ENCODE measurements at regions not wholly inside any gene's neighbourhood (a gene's known extent, or its start where the extent isn't known, plus 50 kb on each side); places are given as distances from the start of the nearest gene placed in this dataset.
"Not testable (repeated sequence)": the region's sequence is repeated elsewhere in the genome, so short reads cannot be mapped to it uniquely, and the experiment has no call there.

GRCh38 chr21:9246010-9246409 lies 1275.4 kb upstream of the TPTE start:
- DNase-seq; H3K9me3 ChIP-seq (ENCODE audit: severe bottlenecking); H3K4me3 ChIP-seq (ENCODE audit: low read depth, low read length); H3K36me3 ChIP-seq; H3K27me3 ChIP-seq (ENCODE audit: insufficient read depth, low read depth, severe bottlenecking); H3K27ac ChIP-seq: not testable (repeated sequence)

- H3K9me3 ChIP-seq (ENCODE audit: severe bottlenecking): not testable (repeated sequence)
- DNase-seq: peak; percentile 7
These were observed 1274.7 kb upstream of the TPTE start for GRCh38 chr21:9246481-9247289.

GRCh38 chr21:9247290-9247613 lies 1274.1 kb upstream of the TPTE start:
- H3K36me3 ChIP-seq; H3K4me3 ChIP-seq (ENCODE audit: low read depth, low read length); H3K27ac ChIP-seq; DNase-seq; H3K27me3 ChIP-seq (ENCODE audit: insufficient read depth, low read depth, severe bottlenecking); H3K9me3 ChIP-seq (ENCODE audit: severe bottlenecking): not testable (repeated sequence)

More at GRCh38 chr21:9246481-9247289, 1274.7 kb upstream of the TPTE start:
- not testable (repeated sequence) for H3K27me3 ChIP-seq (ENCODE audit: insufficient read depth, low read depth, severe bottlenecking); H3K36me3 ChIP-seq; H3K27ac ChIP-seq; H3K4me3 ChIP-seq (ENCODE audit: low read depth, low read length)

- not testable (repeated sequence) for DNase-seq; H3K36me3 ChIP-seq; H3K27me3 ChIP-seq (ENCODE audit: insufficient read depth, low read depth, severe bottlenecking); H3K4me3 ChIP-seq (ENCODE audit: low read depth, low read length); H3K9me3 ChIP-seq (ENCODE audit: severe bottlenecking); H3K27ac ChIP-seq
These were observed 1273.6 kb upstream of the TPTE start for GRCh38 chr21:9247616-9248317.
